ENCODE measurements at regions not wholly inside any gene's neighbourhood (a gene's known extent, or its start where the extent isn't known, plus 50 kb on each side); places are given as distances from the start of the nearest gene placed in this dataset.

- Mint-ChIP-seq H3K27me3 (ENCODE audit: low read depth) (no peaks in the 10 kb centered on the region), H3K4me1 (peaks cover 17% of the 10 kb centered on the region), H3K4me3 (no peak overlapping the region), H3K27ac (peak overlapping the region in 2 of 3 experiments; percentile 11 to 13), H3K9me3 (peaks cover 6% of the 10 kb centered on the region), H3K36me3 (ENCODE audit: low read depth) (peaks cover 15% of the 10 kb centered on the region)
- TF ChIP-seq CTCF (IDR thresholded peaks at IDR 0.05; ENCODE audit: unreplicated experiment in 3 of 3): no peak
These were observed 82.6 kb downstream of the PCDH7 start for GRCh38 chr4:30802622-30803323.

- TF ChIP-seq CTCF (IDR thresholded peaks at IDR 0.05; ENCODE audit: unreplicated experiment in 3 of 3): no peak
- Mint-ChIP-seq H3K27ac (no peak overlapping the region), H3K36me3 (ENCODE audit: low read depth) (peaks cover 6% of the 10 kb centered on the region), H3K4me3 (no peak overlapping the region), H3K9me3 (peaks cover 6% of the 10 kb centered on the region), H3K27me3 (ENCODE audit: low read depth) (no peaks in the 10 kb centered on the region), H3K4me1 (peaks cover 5% of the 10 kb centered on the region)
These were observed 88.1 kb downstream of the PCDH7 start for GRCh38 chr4:30808276-30808675.

- Mint-ChIP-seq H3K27me3 (ENCODE audit: low read depth) (no peaks in the 10 kb centered on the region), H3K27ac (no peak overlapping the region), H3K9me3 (no peaks in the 10 kb centered on the region), H3K4me1 (peaks cover 5% of the 10 kb centered on the region), H3K36me3 (ENCODE audit: low read depth) (no peaks in the 10 kb centered on the region), H3K4me3 (no peak overlapping the region)
- TF ChIP-seq CTCF (IDR thresholded peaks at IDR 0.05; ENCODE audit: unreplicated experiment in 3 of 3): no peak
These were observed 91.1 kb downstream of the PCDH7 start for GRCh38 chr4:30811296-30811695.

GRCh38 chr4:30815685-30816084 is 95.5 kb downstream of the PCDH7 start:
- TF ChIP-seq CTCF (IDR thresholded peaks at IDR 0.05; ENCODE audit: unreplicated experiment in 3 of 3): no peak
- no peak overlapping the region for H3K27ac Mint-ChIP-seq
- H3K4me3 Mint-ChIP-seq: no peak overlapping the region
- no peaks in the 10 kb centered on the region for H3K27me3 Mint-ChIP-seq (ENCODE audit: low read depth)
- no peaks in the 10 kb centered on the region for H3K36me3 Mint-ChIP-seq (ENCODE audit: low read depth)
- H3K4me1 Mint-ChIP-seq: no peaks in the 10 kb centered on the region
- no peaks in the 10 kb centered on the region for H3K9me3 Mint-ChIP-seq

- H3K4me3 Mint-ChIP-seq: no peak overlapping the region
- H3K27ac Mint-ChIP-seq: no peak overlapping the region
- H3K9me3 Mint-ChIP-seq: no peaks in the 10 kb centered on the region
- peaks cover 6% of the 10 kb centered on the region for H3K4me1 Mint-ChIP-seq
- H3K27me3 Mint-ChIP-seq (ENCODE audit: low read depth): no peaks in the 10 kb centered on the region
- no peaks in the 10 kb centered on the region for H3K36me3 Mint-ChIP-seq (ENCODE audit: low read depth)
- TF ChIP-seq CTCF (IDR thresholded peaks at IDR 0.05; ENCODE audit: unreplicated experiment in 3 of 3): no peak
These were observed 97.3 kb downstream of the PCDH7 start for GRCh38 chr4:30817447-30817846.

GRCh38 chr4:30818541-30818940 is 98.4 kb downstream of the PCDH7 start:
- peaks cover 6% of the 10 kb centered on the region for H3K4me1 Mint-ChIP-seq

More at GRCh38 chr4:30818541-30818940, 98.4 kb downstream of the PCDH7 start:
- Mint-ChIP-seq H3K4me3 (no peak overlapping the region), H3K27ac (no peak overlapping the region), H3K9me3 (no peaks in the 10 kb centered on the region), H3K36me3 (ENCODE audit: low read depth) (no peaks in the 10 kb centered on the region), H3K27me3 (ENCODE audit: low read depth) (no peaks in the 10 kb centered on the region)
- TF ChIP-seq CTCF (IDR thresholded peaks at IDR 0.05; ENCODE audit: unreplicated experiment in 3 of 3): no peak

All from nephron (organoid).